OCI-LY1 (cell line): ENCODE measurements at regions not wholly inside any gene's neighbourhood (a gene's known extent, or its start where the extent isn't known, plus 50 kb on each side); places are given as distances from the start of the nearest gene placed in this dataset.

Experiments
- H2AFZ ChIP-seq: fragments of 200-600 bp; sonication (generic), shearing (Covaris generic); 2 replicates; pipeline ENCODE4 v1.6.0; 2014; ENCODE audit warnings: antibody characterized with exemption, mild to moderate bottlenecking, low read length
- H3F3A ChIP-seq: fragments of 200-600 bp; sonication (generic), shearing (Covaris generic); 2 replicates; pipeline ENCODE4 v1.6.0; 2014; ENCODE audit warnings: mild to moderate bottlenecking, antibody characterized with exemption, low read length, moderate library complexity; ENCODE audit not compliant: insufficient read depth
- H3K27ac ChIP-seq: fragments of 200-600 bp; sonication (generic); 2 replicates; pipeline ENCODE4 v1.5.1; 2014; ENCODE audit warnings: low read length, mixed run types, mild to moderate bottlenecking, low read depth; ENCODE audit not compliant: poor library complexity, severe bottlenecking
- H3K27me3 ChIP-seq: fragments of 200-600 bp; sonication (generic); 2 replicates; pipeline ENCODE4 v1.6.0; 2014; ENCODE audit warnings: antibody characterized with exemption, mild to moderate bottlenecking, low read length, moderate library complexity; ENCODE audit not compliant: insufficient read depth
- H3K36me3 ChIP-seq: fragments of 200-600 bp; sonication (generic); 2 replicates; pipeline ENCODE4 v1.6.1; 2014; ENCODE audit warnings: mild to moderate bottlenecking, antibody characterized with exemption, low read length, moderate library complexity, mixed read lengths; ENCODE audit not compliant: insufficient read depth
- H3K4me1 ChIP-seq: fragments of 200-600 bp; sonication (generic); 2 replicates; pipeline ENCODE4 v1.5.1; 2014; ENCODE audit warnings: mild to moderate bottlenecking, low read length, moderate library complexity; ENCODE audit not compliant: insufficient read depth, severe bottlenecking
- H3K4me2 ChIP-seq: fragments of 200-600 bp; sonication (generic), shearing (Covaris generic); 2 replicates; pipeline ENCODE4 v1.6.1; 2014; ENCODE audit warnings: low read length
- H3K4me3 ChIP-seq: fragments of 200-600 bp; sonication (generic); 2 replicates; pipeline ENCODE4 v1.5.1; 2014; ENCODE audit warnings: low read length, low read depth, mild to moderate bottlenecking, mixed read lengths; ENCODE audit not compliant: poor library complexity, severe bottlenecking
- H3K79me2 ChIP-seq: fragments of 200-600 bp; shearing (Covaris generic); 2 replicates; pipeline ENCODE4 v1.6.1; 2016; ENCODE audit warnings: mixed run types, low read length, mixed read lengths; ENCODE audit not compliant: insufficient read depth
- H3K9ac ChIP-seq: fragments of 200-600 bp; sonication (generic), shearing (Covaris generic); 2 replicates; pipeline ENCODE4 v1.6.1; 2014; ENCODE audit warnings: mild to moderate bottlenecking, low read length, mixed read lengths
- H3K9me2 ChIP-seq: fragments of 200-600 bp; sonication (generic), shearing (Covaris generic); 2 replicates; pipeline ENCODE4 v1.6.1; 2014; ENCODE audit warnings: low read depth, mild to moderate bottlenecking, low read length, mixed read lengths
- H3K9me3 ChIP-seq: fragments of 200-600 bp; shearing (Covaris generic); 2 replicates; pipeline ENCODE4 v1.6.1; 2014; ENCODE audit warnings: low read length, mixed read lengths
- H4K20me1 ChIP-seq: fragments of 200-600 bp; sonication (generic), shearing (Covaris generic); 2 replicates; pipeline ENCODE4 v1.6.0; 2016; ENCODE audit warnings: mild to moderate bottlenecking, low read length; ENCODE audit not compliant: insufficient read depth
- EZH2 ChIP-seq: fragments of 200-600 bp; sonication (generic), shearing (Covaris generic); IDR thresholded peaks from 2 replicates; pipeline ENCODE4 v1.8.0; 2017; ENCODE audit warnings: borderline replicate concordance, mixed run types, mild to moderate bottlenecking, antibody characterized with exemption, low read length, moderate library complexity, mixed read lengths
- TF ChIP-seq, protein P1 (sequence below): fragments of 200-600 bp; sonication (generic), shearing (Covaris generic); IDR thresholded peaks from 2 replicates; pipeline ENCODE4 v1.5.1; 2017; ENCODE audit warnings: mild to moderate bottlenecking, antibody characterized with exemption, low read length, moderate library complexity, mixed read lengths

DNA sequence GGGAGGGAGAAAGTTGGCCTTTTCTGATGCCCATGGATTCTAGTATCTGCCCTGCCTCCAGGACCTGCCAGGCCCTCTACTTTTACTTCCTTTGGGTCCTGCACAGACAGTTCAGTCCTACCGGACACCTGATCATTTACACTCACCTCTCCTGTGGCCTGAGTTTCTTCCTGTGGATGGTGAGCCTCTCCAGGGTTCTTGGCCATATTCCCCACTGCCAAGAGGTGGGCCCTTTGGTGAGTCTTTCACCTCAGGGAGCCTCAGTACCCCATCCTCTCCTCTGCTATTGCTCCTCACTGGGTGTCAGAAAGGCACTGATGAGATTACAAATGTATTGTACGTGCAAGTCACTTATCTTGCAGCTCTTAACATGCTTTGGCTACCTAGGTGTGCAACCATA, 81.4 kb upstream of the ETV3 start:
- no peaks in the 10 kb centered on the region for H3K9me2 ChIP-seq
- H3K27ac ChIP-seq, result no peak overlapping the region
- H3K27me3 ChIP-seq, result no peaks in the 10 kb centered on the region; the same call in 1 of the 2 replicates
- H3F3A ChIP-seq, result no peaks in the 10 kb centered on the region
- no peak overlapping the region for H3K4me3 ChIP-seq
- no peaks in the 10 kb centered on the region for H3K4me1 ChIP-seq
- no peaks in the 10 kb centered on the region for H3K79me2 ChIP-seq
- TF ChIP-seq EZH2, result no peak
- TF ChIP-seq, protein P1, sequence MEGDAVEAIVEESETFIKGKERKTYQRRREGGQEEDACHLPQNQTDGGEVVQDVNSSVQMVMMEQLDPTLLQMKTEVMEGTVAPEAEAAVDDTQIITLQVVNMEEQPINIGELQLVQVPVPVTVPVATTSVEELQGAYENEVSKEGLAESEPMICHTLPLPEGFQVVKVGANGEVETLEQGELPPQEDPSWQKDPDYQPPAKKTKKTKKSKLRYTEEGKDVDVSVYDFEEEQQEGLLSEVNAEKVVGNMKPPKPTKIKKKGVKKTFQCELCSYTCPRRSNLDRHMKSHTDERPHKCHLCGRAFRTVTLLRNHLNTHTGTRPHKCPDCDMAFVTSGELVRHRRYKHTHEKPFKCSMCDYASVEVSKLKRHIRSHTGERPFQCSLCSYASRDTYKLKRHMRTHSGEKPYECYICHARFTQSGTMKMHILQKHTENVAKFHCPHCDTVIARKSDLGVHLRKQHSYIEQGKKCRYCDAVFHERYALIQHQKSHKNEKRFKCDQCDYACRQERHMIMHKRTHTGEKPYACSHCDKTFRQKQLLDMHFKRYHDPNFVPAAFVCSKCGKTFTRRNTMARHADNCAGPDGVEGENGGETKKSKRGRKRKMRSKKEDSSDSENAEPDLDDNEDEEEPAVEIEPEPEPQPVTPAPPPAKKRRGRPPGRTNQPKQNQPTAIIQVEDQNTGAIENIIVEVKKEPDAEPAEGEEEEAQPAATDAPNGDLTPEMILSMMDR, result no peak
- no peak overlapping the region for H3K9ac ChIP-seq
- no peaks in the 10 kb centered on the region for H3K36me3 ChIP-seq
- H4K20me1 ChIP-seq, result no peaks in the 10 kb centered on the region
- no peak overlapping the region for H3K4me2 ChIP-seq
- H2AFZ ChIP-seq, result no peak overlapping the region
- no peaks in the 10 kb centered on the region for H3K9me3 ChIP-seq

DNA sequence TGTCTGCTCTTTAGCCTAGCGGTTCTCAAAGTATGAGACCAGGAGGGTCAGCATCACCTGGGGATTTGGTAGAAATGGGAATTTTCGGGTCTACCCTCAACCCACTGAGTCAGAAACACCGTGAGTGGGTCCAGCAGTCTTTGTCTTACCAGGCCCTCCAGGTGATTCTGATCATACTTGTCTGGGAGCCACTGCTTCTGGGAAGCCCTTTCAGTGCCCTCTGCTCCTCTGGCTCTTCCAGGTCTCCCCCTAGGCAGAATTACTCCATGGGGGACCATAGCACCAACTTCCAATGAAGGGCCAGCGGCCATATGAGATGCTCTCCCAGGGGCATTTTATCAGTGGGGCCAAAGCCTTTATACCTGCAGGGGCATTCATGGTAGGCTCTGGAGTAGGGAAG, 81.0 kb upstream of the ETV3 start:
- Histone ChIP-seq H3K9me2 (no peaks in the 10 kb centered on the region), H3K9me3 (no peaks in the 10 kb centered on the region), H2AFZ (no peak overlapping the region), H3K4me1 (no peaks in the 10 kb centered on the region), H3K4me3 (no peak overlapping the region), H3K79me2 (no peaks in the 10 kb centered on the region), H3K9ac (no peak overlapping the region), H3K27ac (no peak overlapping the region), H3K4me2 (no peak overlapping the region), H4K20me1 (no peaks in the 10 kb centered on the region), H3K27me3 (no peaks in the 10 kb centered on the region; the same call in 1 of the 2 replicates), H3F3A (no peaks in the 10 kb centered on the region), H3K36me3 (no peaks in the 10 kb centered on the region)
- TF ChIP-seq, protein P1, result no peak
- no peak for TF ChIP-seq EZH2

DNA sequence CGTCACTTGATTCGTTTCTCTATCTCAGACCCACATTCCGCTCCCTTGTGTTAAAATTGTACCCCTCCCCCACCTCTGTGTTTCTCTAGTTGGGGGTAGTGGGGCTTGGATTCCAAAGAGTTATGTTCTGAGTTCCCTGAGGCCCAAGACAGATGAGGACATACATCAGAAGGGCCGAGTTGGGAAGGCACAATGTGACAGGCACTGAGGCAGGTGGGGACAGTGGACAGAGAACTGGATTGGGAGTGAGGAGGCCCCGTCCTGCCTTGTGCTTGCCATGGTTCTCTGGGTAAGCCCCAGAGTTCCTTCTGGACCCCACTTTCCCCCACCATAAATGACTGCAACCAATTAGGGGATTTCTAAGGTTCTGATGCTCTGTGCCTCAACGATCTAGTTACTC, 80.5 kb upstream of the ETV3 start:
- Histone ChIP-seq H3K9ac (no peak overlapping the region), H3K36me3 (no peaks in the 10 kb centered on the region), H4K20me1 (no peaks in the 10 kb centered on the region), H3K4me1 (no peaks in the 10 kb centered on the region), H3K79me2 (no peaks in the 10 kb centered on the region), H2AFZ (no peak overlapping the region), H3K9me2 (no peaks in the 10 kb centered on the region), H3K27ac (no peak overlapping the region), H3K9me3 (no peaks in the 10 kb centered on the region), H3K4me3 (no peak overlapping the region), H3F3A (no peaks in the 10 kb centered on the region), H3K27me3 (no peaks in the 10 kb centered on the region; the same call in 1 of the 2 replicates), H3K4me2 (no peak overlapping the region)
- no peak for TF ChIP-seq EZH2

DNA sequence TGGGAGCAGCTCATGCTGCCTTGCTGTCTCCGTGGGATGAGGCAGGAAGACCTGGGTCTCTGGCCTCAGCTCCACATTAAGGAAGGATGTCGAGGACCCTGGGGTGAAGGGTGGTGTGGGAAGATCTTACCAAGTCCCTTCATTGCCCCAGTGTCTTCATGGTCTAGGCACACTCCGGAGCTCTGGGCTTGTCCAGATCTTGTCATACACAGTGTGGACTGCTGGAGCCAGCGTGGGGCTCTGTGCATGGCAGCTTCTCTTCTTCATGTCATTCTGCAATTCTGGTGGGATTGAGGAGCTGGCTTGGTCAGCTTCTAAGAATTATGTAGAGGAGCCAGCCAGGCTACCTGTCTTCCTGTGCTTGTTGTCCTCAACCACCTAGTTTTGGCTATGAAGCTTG, 79.3 kb upstream of the ETV3 start:
- TF ChIP-seq EZH2, result no peak
- TF ChIP-seq, protein P1, result no peak
- H3K27ac ChIP-seq, result no peak overlapping the region

More for the DNA sequence above, 79.3 kb upstream of the ETV3 start:
- H3K79me2 ChIP-seq, result no peaks in the 10 kb centered on the region
- H3K36me3 ChIP-seq, result no peaks in the 10 kb centered on the region
- no peak overlapping the region for H3K4me3 ChIP-seq
- no peaks in the 10 kb centered on the region for H3K4me1 ChIP-seq
- no peaks in the 10 kb centered on the region for H4K20me1 ChIP-seq
- no peaks in the 10 kb centered on the region for H3F3A ChIP-seq
- no peaks in the 10 kb centered on the region for H3K9me3 ChIP-seq
- H3K9me2 ChIP-seq, result no peaks in the 10 kb centered on the region
- H3K27me3 ChIP-seq, result no peaks in the 10 kb centered on the region; the same call in 1 of the 2 replicates
- no peak overlapping the region for H3K4me2 ChIP-seq
- H2AFZ ChIP-seq, result no peak overlapping the region
- H3K9ac ChIP-seq, result no peak overlapping the region
